ENCODE measurements at regions not wholly inside any gene's neighbourhood (a gene's known extent, or its start where the extent isn't known, plus 50 kb on each side); places are given as distances from the start of the nearest gene placed in this dataset.

DNA sequence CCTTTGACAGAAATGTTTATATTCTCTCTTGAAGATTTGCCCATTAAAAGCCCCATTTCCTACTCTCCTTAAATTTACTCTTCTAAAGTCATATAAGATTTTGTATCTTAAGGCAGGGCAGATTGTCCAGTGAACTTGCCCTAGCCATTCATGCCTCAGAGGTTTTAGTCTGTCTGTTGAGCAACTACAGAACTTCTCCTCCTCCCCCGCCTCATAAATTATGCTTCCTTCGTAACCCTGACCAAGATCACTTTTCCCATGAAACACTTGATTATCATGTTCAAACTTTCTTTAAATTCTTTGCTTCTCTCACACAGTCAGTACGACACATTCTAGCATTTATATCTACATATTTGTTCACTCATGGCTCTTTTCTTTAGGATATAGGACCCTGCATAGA is 621.3 kb downstream of the ANKRD7 start:
- Histone ChIP-seq H3K27me3 (no peaks in the 10 kb centered on the region), H3K27ac (no peak overlapping the region), H3K4me3 (no peak overlapping the region), H3K36me3 (no peaks in the 10 kb centered on the region), H3K9me3 (ENCODE audit: low read depth) (no peaks in the 10 kb centered on the region), H3K4me1 (ENCODE audit: low read depth) (no peaks in the 10 kb centered on the region)
- TF ChIP-seq, protein P1, sequence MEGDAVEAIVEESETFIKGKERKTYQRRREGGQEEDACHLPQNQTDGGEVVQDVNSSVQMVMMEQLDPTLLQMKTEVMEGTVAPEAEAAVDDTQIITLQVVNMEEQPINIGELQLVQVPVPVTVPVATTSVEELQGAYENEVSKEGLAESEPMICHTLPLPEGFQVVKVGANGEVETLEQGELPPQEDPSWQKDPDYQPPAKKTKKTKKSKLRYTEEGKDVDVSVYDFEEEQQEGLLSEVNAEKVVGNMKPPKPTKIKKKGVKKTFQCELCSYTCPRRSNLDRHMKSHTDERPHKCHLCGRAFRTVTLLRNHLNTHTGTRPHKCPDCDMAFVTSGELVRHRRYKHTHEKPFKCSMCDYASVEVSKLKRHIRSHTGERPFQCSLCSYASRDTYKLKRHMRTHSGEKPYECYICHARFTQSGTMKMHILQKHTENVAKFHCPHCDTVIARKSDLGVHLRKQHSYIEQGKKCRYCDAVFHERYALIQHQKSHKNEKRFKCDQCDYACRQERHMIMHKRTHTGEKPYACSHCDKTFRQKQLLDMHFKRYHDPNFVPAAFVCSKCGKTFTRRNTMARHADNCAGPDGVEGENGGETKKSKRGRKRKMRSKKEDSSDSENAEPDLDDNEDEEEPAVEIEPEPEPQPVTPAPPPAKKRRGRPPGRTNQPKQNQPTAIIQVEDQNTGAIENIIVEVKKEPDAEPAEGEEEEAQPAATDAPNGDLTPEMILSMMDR (IDR thresholded peaks at IDR 0.05; ENCODE audit: low read depth, low read length) = no peak
- no peak for DNase-seq (ENCODE audit: low read depth in 1 of 2, low spot score in 1 of 2)

DNA sequence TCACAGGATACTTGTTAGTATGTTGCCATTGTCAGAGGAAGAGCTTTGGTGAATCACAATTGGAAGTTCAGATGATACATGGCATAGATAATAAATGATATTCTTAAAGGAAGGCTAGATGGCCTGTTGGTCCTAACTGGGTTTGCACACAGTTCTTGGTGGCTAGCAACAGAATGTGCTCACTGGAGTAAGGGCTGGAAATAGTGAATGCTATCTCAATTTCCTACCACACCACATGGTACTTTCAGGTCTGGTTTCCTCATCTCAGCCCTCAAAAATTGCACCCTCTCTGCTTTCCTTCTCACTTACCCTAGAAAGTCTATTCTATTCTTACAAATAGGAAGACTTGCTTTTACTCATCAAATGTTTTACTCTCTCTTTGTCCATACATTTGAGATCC is 622.5 kb downstream of the ANKRD7 start:
- TF ChIP-seq, protein P1 (IDR thresholded peaks at IDR 0.05; ENCODE audit: low read depth, low read length) = no peak
- H3K9me3 ChIP-seq (ENCODE audit: low read depth) = no peaks in the 10 kb centered on the region
- no peak for DNase-seq (ENCODE audit: low read depth in 1 of 2, low spot score in 1 of 2)
- H3K27ac ChIP-seq = no peak overlapping the region
- H3K4me1 ChIP-seq (ENCODE audit: low read depth) = no peaks in the 10 kb centered on the region
- H3K36me3 ChIP-seq = no peaks in the 10 kb centered on the region
- no peaks in the 10 kb centered on the region for H3K27me3 ChIP-seq
- no peak overlapping the region for H3K4me3 ChIP-seq

DNA sequence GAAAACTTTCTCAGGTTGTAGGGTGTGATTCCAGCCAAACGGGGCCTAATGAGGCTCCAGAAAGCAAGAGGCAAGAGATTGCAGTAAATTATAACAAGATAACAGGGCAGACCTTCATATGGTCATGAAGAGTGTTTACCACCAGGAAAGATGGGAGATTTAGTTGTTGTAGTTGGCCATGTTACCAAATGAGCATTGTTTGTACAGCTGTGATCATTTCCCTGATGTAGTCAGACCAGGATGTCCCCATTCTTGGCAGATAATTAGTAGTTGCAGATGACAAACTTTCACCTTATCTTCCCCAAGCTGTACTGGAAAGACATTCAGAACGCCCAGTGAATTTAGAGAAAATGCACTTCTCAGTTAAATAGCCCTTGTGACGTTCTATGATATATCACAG is 630.8 kb downstream of the ANKRD7 start:
- TF ChIP-seq, protein P1 (IDR thresholded peaks at IDR 0.05; ENCODE audit: low read depth, low read length) = no peak
- no peaks in the 10 kb centered on the region for H3K27me3 ChIP-seq

DNA sequence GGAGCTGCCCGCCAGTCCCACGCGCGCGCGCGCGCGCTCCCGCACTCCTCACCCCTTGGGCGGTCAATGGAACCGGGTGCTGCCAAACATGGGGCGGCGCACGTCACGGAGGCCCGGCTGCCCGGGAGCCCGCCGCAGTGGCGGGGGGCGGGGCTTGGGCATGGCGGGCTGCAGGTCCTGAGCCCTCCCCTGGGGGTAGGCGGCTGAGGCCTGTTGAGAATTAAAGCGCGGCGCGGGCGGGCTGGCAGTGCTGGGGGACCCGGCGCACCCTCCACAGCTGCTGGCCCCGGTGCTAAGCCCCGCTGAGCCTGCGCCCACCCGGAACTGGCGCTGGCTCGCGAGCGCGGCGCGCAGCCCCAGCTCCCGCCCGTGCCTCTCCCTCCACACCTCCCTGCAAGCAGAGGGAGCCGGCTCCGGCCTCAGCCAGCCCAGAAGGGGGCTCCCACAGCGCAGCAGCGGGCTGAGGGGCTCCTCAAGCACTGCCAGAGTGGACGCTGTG is 634.2 kb downstream of the ANKRD7 start:
- no peak overlapping the region for H3K4me3 ChIP-seq
- DNase-seq (ENCODE audit: low read depth in 1 of 2, low spot score in 1 of 2) = no peak
- TF ChIP-seq, protein P1 (IDR thresholded peaks at IDR 0.05; ENCODE audit: low read depth, low read length) = no peak

More for the DNA sequence above, 630.8 kb downstream of the ANKRD7 start:
- no peak overlapping the region for H3K4me3 ChIP-seq
- H3K27ac ChIP-seq = no peak overlapping the region
- no peaks in the 10 kb centered on the region for H3K36me3 ChIP-seq
- no peaks in the 10 kb centered on the region for H3K9me3 ChIP-seq (ENCODE audit: low read depth)
- H3K4me1 ChIP-seq (ENCODE audit: low read depth) = no peaks in the 10 kb centered on the region
- DNase-seq (ENCODE audit: low read depth in 1 of 2, low spot score in 1 of 2) = no peak

DNA sequence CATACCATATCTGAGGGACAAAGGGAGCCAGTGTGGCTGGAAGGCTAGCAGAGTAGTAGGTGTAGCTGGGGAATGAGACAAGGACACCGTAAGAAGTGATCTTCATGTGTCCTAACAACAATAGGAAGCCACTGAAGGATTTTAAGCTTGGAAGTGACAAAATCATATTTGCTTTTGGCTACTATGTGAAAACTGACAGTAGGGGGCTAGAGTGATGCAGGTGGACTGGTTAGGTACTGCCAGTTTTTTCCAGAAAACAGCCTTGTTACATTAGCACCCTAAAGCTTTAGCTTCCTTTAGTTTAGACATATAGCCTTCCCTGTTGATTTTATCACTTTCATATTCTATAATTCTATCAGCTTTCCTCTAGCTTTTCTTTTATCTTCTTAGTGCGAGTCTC is 637.1 kb downstream of the ANKRD7 start:
- TF ChIP-seq, protein P1 (IDR thresholded peaks at IDR 0.05; ENCODE audit: low read depth, low read length) = no peak
- Histone ChIP-seq H3K27ac (no peak overlapping the region), H3K36me3 (no peaks in the 10 kb centered on the region), H3K4me3 (no peak overlapping the region), H3K9me3 (ENCODE audit: low read depth) (no peaks in the 10 kb centered on the region), H3K27me3 (no peaks in the 10 kb centered on the region), H3K4me1 (ENCODE audit: low read depth) (no peaks in the 10 kb centered on the region)
- no peak for DNase-seq (ENCODE audit: low read depth in 1 of 2, low spot score in 1 of 2)

More for the DNA sequence above, 634.2 kb downstream of the ANKRD7 start:
- Histone ChIP-seq H3K9me3 (ENCODE audit: low read depth) (no peaks in the 10 kb centered on the region), H3K27ac (no peak overlapping the region), H3K4me1 (ENCODE audit: low read depth) (no peaks in the 10 kb centered on the region), H3K36me3 (no peaks in the 10 kb centered on the region), H3K27me3 (no peaks in the 10 kb centered on the region)

DNA sequence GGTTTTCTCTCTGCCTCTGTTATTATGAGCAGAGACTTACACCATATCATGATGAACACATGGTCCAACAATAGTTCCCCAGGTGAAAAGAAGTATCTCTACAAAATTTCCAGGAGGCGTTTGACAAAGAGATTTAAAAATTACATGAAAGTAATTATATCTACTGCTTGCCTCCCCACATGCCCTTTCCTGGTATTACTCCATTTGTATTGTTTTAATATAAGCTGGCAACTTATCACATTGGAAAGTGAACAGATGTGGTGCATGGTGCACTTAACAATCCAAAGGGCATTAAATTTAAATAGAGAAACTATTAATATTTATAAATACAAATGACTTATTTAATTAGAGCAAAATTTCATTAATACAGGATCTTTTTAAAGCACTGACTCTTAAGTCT is 638.2 kb downstream of the ANKRD7 start:
- H3K9me3 ChIP-seq (ENCODE audit: low read depth) = no peaks in the 10 kb centered on the region
- H3K4me3 ChIP-seq = no peak overlapping the region
- no peak for DNase-seq (ENCODE audit: low read depth in 1 of 2, low spot score in 1 of 2)
- TF ChIP-seq, protein P1 (IDR thresholded peaks at IDR 0.05; ENCODE audit: low read depth, low read length) = no peak
- no peaks in the 10 kb centered on the region for H3K27me3 ChIP-seq
- H3K36me3 ChIP-seq = no peaks in the 10 kb centered on the region
- H3K27ac ChIP-seq = no peak overlapping the region
- H3K4me1 ChIP-seq (ENCODE audit: low read depth) = no peaks in the 10 kb centered on the region

All from cardiac muscle cell (in vitro differentiated cells and primary cell).